ENCODE measurements at regions not wholly inside any gene's neighbourhood (a gene's known extent, or its start where the extent isn't known, plus 50 kb on each side); places are given as distances from the start of the nearest gene placed in this dataset.
A peak's percentile ranks its signal among the peaks of the same experiment; 100 is the strongest.

DNA sequence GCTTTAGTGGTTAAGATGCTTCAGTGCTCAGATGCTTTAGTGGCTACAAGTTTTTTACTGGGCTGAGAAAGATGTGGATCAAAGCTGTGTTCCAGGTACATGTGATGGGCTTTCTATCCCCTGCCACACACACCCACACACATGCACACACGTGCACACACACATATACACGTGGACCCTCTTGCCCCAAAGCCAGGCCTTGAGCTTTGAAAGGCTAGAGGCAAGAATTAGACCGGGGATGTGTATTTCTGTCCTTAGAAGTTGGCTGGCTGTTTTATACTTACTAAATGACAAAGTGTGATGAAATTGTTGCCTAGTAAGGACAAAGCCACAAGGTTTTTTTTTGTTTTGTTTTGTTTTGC, 376.5 kb downstream of the C12orf75 start:
- no peaks in the 10 kb centered on the region for H3K27me3 ChIP-seq (ENCODE audit: control insufficient read depth, insufficient read depth, low read length, poor library complexity, severe bottlenecking)
- WGBS, 2 experiments, result 87 to 94% methylated on average over 3 of the region's 3 CpGs
- H3K4me3 ChIP-seq (ENCODE audit: insufficient read depth, low read depth, low read length), result no peak overlapping the region
- H3K4me1 ChIP-seq (ENCODE audit: control insufficient read depth, insufficient read depth, low read length), result peaks cover 21% of the 10 kb centered on the region
- no peaks in the 10 kb centered on the region for H3K9me3 ChIP-seq (ENCODE audit: control insufficient read depth, low read length)
- H3K36me3 ChIP-seq (ENCODE audit: control insufficient read depth, insufficient read depth, low read length), result no peaks in the 10 kb centered on the region
- H3K27ac ChIP-seq (ENCODE audit: insufficient read depth, low read depth, low read length, poor library complexity, severe bottlenecking), result no peak overlapping the region

GRCh38 chr12:105713606-105714305, 383.3 kb downstream of the C12orf75 start:
- WGBS, 2 experiments, result 88 to 91% methylated on average over 4 of the region's 4 CpGs
- H3K4me3 ChIP-seq (ENCODE audit: insufficient read depth, low read depth, low read length), result no peak overlapping the region
- no peaks in the 10 kb centered on the region for H3K4me1 ChIP-seq (ENCODE audit: control insufficient read depth, insufficient read depth, low read length)
- no peaks in the 10 kb centered on the region for H3K27me3 ChIP-seq (ENCODE audit: control insufficient read depth, insufficient read depth, low read length, poor library complexity, severe bottlenecking)
- H3K27ac ChIP-seq (ENCODE audit: insufficient read depth, low read depth, low read length, poor library complexity, severe bottlenecking), result no peak overlapping the region
- no peaks in the 10 kb centered on the region for H3K36me3 ChIP-seq (ENCODE audit: control insufficient read depth, insufficient read depth, low read length)
- no peaks in the 10 kb centered on the region for H3K9me3 ChIP-seq (ENCODE audit: control insufficient read depth, low read length)

DNA sequence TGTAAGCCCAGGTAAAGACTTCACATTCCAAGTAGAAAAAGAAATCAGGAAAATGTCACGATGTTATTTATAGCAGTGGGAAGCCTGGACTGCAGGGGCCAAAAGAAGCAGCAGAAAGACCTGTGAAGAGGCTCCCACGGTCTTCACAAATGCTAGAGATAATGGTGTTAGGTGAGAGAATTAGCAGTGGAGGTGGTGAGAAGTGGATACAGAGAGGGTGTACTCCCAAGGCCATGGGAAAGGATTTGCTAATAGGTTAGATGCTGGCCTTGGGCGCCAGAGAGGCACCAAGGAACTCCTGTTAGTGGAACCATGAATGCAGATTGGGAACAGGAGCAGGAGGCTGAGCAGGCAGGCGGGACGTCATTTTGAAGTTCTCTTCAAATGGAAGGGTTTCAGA, 386.1 kb downstream of the C12orf75 start:
- Histone ChIP-seq H3K4me1 (ENCODE audit: control insufficient read depth, insufficient read depth, low read length) (peaks cover 2% of the 10 kb centered on the region), H3K27me3 (ENCODE audit: control insufficient read depth, insufficient read depth, low read length, poor library complexity, severe bottlenecking) (no peaks in the 10 kb centered on the region), H3K36me3 (ENCODE audit: control insufficient read depth, insufficient read depth, low read length) (no peaks in the 10 kb centered on the region), H3K27ac (ENCODE audit: insufficient read depth, low read depth, low read length, poor library complexity, severe bottlenecking) (no peak overlapping the region), H3K4me3 (ENCODE audit: insufficient read depth, low read depth, low read length) (no peak overlapping the region), H3K9me3 (ENCODE audit: control insufficient read depth, low read length) (no peaks in the 10 kb centered on the region)
- WGBS, 2 experiments, result 84 to 89% methylated on average over 5 of the region's 5 CpGs

DNA sequence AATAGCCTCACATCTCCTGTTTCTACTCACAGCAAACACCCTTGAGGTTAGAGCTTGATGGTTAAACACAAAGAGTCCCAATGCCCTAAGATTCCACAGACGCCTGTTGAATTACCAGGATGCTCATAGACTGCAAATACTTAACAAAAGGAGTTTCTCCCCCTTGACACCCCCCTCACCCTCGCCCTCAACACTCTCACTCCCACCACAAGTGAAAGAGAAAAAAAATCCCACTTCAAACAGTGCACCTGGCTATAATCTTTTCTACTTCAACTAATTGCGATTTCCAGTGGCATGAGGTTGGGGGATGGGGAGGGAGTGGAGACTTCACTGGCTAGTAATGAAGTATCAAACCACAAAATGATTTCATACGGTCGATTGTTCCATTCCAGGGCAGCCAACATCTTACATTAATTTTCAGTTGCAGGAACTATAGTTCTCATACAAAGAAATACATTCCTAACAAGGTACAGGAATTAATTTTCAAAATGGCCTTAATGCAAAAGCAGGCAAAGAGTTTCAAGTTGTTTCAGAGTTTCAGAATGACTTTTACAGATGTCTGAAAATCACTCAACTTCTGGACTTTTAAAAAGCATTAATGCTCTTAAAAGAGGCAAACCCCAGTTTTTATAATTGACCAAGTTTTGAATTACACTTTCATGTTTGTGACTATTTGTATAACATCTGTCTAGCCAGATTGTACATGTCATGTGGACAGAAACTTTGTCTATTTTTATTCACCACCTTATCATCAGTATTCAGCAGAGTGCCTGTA, 390.7 kb downstream of the C12orf75 start:
- Histone ChIP-seq H3K4me3 (ENCODE audit: insufficient read depth, low read depth, low read length) (no peak overlapping the region), H3K4me1 (ENCODE audit: control insufficient read depth, insufficient read depth, low read length) (peaks cover 20% of the 10 kb centered on the region), H3K27me3 (ENCODE audit: control insufficient read depth, insufficient read depth, low read length, poor library complexity, severe bottlenecking) (no peaks in the 10 kb centered on the region), H3K9me3 (ENCODE audit: control insufficient read depth, low read length) (no peaks in the 10 kb centered on the region), H3K36me3 (ENCODE audit: control insufficient read depth, insufficient read depth, low read length) (no peaks in the 10 kb centered on the region), H3K27ac (ENCODE audit: insufficient read depth, low read depth, low read length, poor library complexity, severe bottlenecking) (no peak overlapping the region)
- WGBS, 2 experiments, result 55 to 56% methylated on average over 4 to 5 of the region's 5 CpGs

DNA sequence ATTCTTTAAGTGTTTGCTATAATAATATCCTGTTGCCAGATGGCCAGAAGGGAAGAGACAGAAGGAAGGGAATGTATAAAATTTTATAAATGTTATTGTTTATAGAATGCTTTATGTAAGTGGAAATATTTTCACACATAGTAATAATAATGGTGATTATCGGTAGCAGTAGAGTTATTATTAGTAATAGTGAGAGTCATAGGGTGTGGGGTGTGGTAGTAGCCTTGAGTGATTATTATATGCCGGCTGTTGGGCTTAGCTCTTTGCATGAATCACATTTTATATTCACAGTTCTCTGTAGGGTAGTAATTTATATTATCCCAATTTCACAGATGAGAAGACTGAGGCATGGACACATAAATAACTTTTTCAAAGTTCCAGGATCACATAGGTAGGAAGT, 391.4 kb downstream of the C12orf75 start:
- H3K27me3 ChIP-seq (ENCODE audit: control insufficient read depth, insufficient read depth, low read length, poor library complexity, severe bottlenecking), result no peaks in the 10 kb centered on the region
- H3K36me3 ChIP-seq (ENCODE audit: control insufficient read depth, insufficient read depth, low read length), result no peaks in the 10 kb centered on the region
- peaks cover 20% of the 10 kb centered on the region for H3K4me1 ChIP-seq (ENCODE audit: control insufficient read depth, insufficient read depth, low read length)
- H3K9me3 ChIP-seq (ENCODE audit: control insufficient read depth, low read length), result no peaks in the 10 kb centered on the region
- no peak overlapping the region for H3K4me3 ChIP-seq (ENCODE audit: insufficient read depth, low read depth, low read length)
- H3K27ac ChIP-seq (ENCODE audit: insufficient read depth, low read depth, low read length, poor library complexity, severe bottlenecking), result no peak overlapping the region
- 100% methylated on average over 1 of the region's 2 CpGs; no CpG with 5 or more reads in 1 of the 2 experiments for WGBS, 2 experiments

- Histone ChIP-seq H3K4me3 (ENCODE audit: insufficient read depth, low read depth, low read length) (no peak overlapping the region), H3K36me3 (ENCODE audit: control insufficient read depth, insufficient read depth, low read length) (no peaks in the 10 kb centered on the region), H3K27me3 (ENCODE audit: control insufficient read depth, insufficient read depth, low read length, poor library complexity, severe bottlenecking) (no peaks in the 10 kb centered on the region), H3K4me1 (ENCODE audit: control insufficient read depth, insufficient read depth, low read length) (peaks cover 20% of the 10 kb centered on the region), H3K9me3 (ENCODE audit: control insufficient read depth, low read length) (no peaks in the 10 kb centered on the region), H3K27ac (ENCODE audit: insufficient read depth, low read depth, low read length, poor library complexity, severe bottlenecking) (peak overlapping the region; percentile 3)
- 46 to 63% methylated on average over 2 of the region's 2 CpGs for WGBS, 2 experiments
Measured at GRCh38 chr12:105723066-105723465, 392.6 kb downstream of the C12orf75 start.

GRCh38 chr12:105723494-105723893, 393.0 kb downstream of the C12orf75 start:
- Histone ChIP-seq H3K4me3 (ENCODE audit: insufficient read depth, low read depth, low read length) (no peak overlapping the region), H3K4me1 (ENCODE audit: control insufficient read depth, insufficient read depth, low read length) (peaks cover 20% of the 10 kb centered on the region), H3K9me3 (ENCODE audit: control insufficient read depth, low read length) (no peaks in the 10 kb centered on the region), H3K36me3 (ENCODE audit: control insufficient read depth, insufficient read depth, low read length) (no peaks in the 10 kb centered on the region), H3K27me3 (ENCODE audit: control insufficient read depth, insufficient read depth, low read length, poor library complexity, severe bottlenecking) (no peaks in the 10 kb centered on the region), H3K27ac (ENCODE audit: insufficient read depth, low read depth, low read length, poor library complexity, severe bottlenecking) (no peak overlapping the region)
- WGBS, 2 experiments, result 93 to 100% methylated on average over 3 of the region's 3 CpGs

DNA sequence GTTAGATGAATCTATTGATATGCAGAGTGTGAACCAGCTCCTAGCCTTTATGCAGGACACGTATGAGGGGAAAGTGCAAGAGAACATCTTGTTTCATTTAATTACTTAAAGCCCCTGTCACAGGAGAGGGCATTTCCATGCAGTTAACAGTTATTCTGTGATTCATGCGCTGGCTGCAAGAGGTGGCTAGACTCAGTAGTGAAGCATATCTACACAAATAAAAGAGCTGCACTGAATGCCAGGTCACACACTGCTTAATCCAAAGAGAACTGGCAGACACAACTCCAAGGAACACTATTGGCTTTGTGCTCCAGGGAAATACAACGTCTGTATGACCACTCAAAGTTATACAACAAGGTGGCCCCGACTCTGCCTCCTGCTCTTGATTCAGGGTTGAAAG, 394.1 kb downstream of the C12orf75 start:
- no peak overlapping the region for H3K27ac ChIP-seq (ENCODE audit: insufficient read depth, low read depth, low read length, poor library complexity, severe bottlenecking)

DNA sequence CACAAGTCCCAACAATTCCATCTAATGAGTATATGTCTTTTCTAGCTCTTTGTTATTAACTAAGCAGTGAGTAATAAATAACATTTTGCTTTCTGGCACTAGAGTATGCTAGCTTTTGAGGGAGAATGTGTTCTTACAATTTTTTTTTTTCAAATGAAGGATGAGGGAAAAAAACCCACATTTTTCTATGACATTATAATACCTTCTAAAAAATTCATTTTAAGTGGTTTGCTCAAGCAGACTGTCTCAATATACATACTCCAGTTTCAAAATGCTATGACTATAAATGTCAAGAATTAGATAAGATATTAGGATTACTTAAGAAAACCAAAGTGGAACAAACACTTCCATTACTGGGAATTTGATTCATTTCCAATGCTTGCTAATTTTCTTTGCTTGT, 394.6 kb downstream of the C12orf75 start:
- no peaks in the 10 kb centered on the region for H3K9me3 ChIP-seq (ENCODE audit: control insufficient read depth, low read length)
- H3K27me3 ChIP-seq (ENCODE audit: control insufficient read depth, insufficient read depth, low read length, poor library complexity, severe bottlenecking), result no peaks in the 10 kb centered on the region
- no peak overlapping the region for H3K4me3 ChIP-seq (ENCODE audit: insufficient read depth, low read depth, low read length)
- H3K4me1 ChIP-seq (ENCODE audit: control insufficient read depth, insufficient read depth, low read length), result peaks cover 20% of the 10 kb centered on the region
- no peaks in the 10 kb centered on the region for H3K36me3 ChIP-seq (ENCODE audit: control insufficient read depth, insufficient read depth, low read length)
- H3K27ac ChIP-seq (ENCODE audit: insufficient read depth, low read depth, low read length, poor library complexity, severe bottlenecking), result no peak overlapping the region

More for the DNA sequence above, 394.1 kb downstream of the C12orf75 start:
- Histone ChIP-seq H3K27me3 (ENCODE audit: control insufficient read depth, insufficient read depth, low read length, poor library complexity, severe bottlenecking) (no peaks in the 10 kb centered on the region), H3K4me1 (ENCODE audit: control insufficient read depth, insufficient read depth, low read length) (peaks cover 20% of the 10 kb centered on the region), H3K4me3 (ENCODE audit: insufficient read depth, low read depth, low read length) (no peak overlapping the region), H3K9me3 (ENCODE audit: control insufficient read depth, low read length) (no peaks in the 10 kb centered on the region), H3K36me3 (ENCODE audit: control insufficient read depth, insufficient read depth, low read length) (no peaks in the 10 kb centered on the region)
- 70 to 76% methylated on average over 3 to 4 of the region's 4 CpGs for WGBS, 2 experiments

DNA sequence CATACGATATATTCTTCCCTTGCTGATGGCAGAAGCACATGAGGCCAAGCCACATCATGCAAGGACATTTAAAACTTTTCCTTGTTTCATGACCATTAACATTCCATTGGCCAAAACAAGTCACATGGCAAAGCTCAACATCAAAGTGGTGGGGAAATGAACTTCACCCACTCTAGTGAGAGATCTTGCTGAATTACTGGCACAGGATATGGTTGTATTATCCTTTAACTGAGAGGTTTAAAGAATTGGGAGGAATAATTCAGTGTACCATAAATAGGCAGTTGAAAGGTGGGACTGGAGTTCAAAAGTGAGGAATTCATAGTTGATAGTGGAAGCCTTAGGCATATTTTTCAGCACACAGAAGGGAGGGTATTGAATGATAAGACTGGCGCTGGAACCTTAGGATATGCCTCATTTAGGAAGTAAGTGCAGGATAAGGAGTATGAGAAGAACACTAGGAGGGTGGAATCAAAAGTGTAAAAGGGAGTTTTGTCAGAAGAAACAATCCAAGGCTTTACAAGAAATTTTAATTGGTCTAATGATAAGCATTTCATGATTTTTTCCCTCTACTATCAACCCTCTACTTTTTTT, 398.8 kb downstream of the C12orf75 start:
- Histone ChIP-seq H3K36me3 (ENCODE audit: control insufficient read depth, insufficient read depth, low read length) (no peaks in the 10 kb centered on the region), H3K4me1 (ENCODE audit: control insufficient read depth, insufficient read depth, low read length) (peaks cover 4% of the 10 kb centered on the region), H3K27me3 (ENCODE audit: control insufficient read depth, insufficient read depth, low read length, poor library complexity, severe bottlenecking) (no peaks in the 10 kb centered on the region), H3K27ac (ENCODE audit: insufficient read depth, low read depth, low read length, poor library complexity, severe bottlenecking) (no peak overlapping the region), H3K4me3 (ENCODE audit: insufficient read depth, low read depth, low read length) (no peak overlapping the region), H3K9me3 (ENCODE audit: control insufficient read depth, low read length) (no peaks in the 10 kb centered on the region)
- WGBS, 2 experiments, result 90 to 91% methylated on average over 2 of the region's 2 CpGs
